HepG2 (cell line): ENCODE measurements at regions not wholly inside any gene's neighbourhood (a gene's known extent, or its start where the extent isn't known, plus 50 kb on each side); places are given as distances from the start of the nearest gene placed in this dataset.

Experiments
- ATAC-seq: fragments of 200-7000 bp; cut with Tn5 transposase; 3 replicates; pipeline ENCODE4 v1.9.1; 2020; ENCODE audit warnings: mild to moderate bottlenecking, moderate library complexity
- BruUV-seq: library from RNA; stranded (reverse); fragments of 400-500 nt; replicated peaks from 2 replicates; lab custom pipeline; 2021; lab: Mats Ljungman, UMichigan
- CTCF ChIA-PET: fragments of 300-600 bp; formaldehyde crosslinking; extraction: SDS; loops from one replicate; lab custom pipeline; 2021; ENCODE audit warnings: low total read pairs, inconsistent platforms, low intra/inter-chr PET ratio; lab: Yijun Ruan, JAX
- POLR2A ChIA-PET: fragments of 350-600 bp; sonication (Branson Sonifier 250); formaldehyde crosslinking; loops from one replicate; lab custom pipeline; 2020; ENCODE audit warnings: antibody characterized with exemption, inconsistent platforms; lab: Yijun Ruan, JAX
- DNase-seq: peaks from one replicate; pipeline ENCODE4 v3.0.0-alpha.2; 2015; ENCODE audit warnings: low spot score
- FAIRE-seq: peaks from 3 replicates; lab custom pipeline; 2011; peaks lifted over from hg19 to GRCh38; lab: Jason Lieb, UNC
- H2AFZ ChIP-seq: one replicate; pipeline ENCODE4 v1.6.1; 2011; ENCODE audit warnings: low read length, inconsistent platforms
- H3K27ac ChIP-seq: fragments of 300-600 bp; 3 replicates; pipeline ENCODE4 v1.8.0; 2011; ENCODE audit warnings: mixed run types, mild to moderate bottlenecking, mixed read lengths, low read length, inconsistent platforms; ENCODE audit not compliant: insufficient read depth; ENCODE audit errors: extremely low read length
- H3K27me3 ChIP-seq, 2 experiments: fragments of 200-600 bp in 1 of 2; 2 replicates in 1 of 2; 3 replicates in 1 of 2; pipeline versions ENCODE4 v1.6.0 to v1.8.0; 2011; ENCODE audit warnings: low read length in 2 of 2, mild to moderate bottlenecking in 2 of 2, moderate library complexity in 2 of 2, inconsistent platforms in 1 of 2; ENCODE audit not compliant: insufficient read depth in 2 of 2, control insufficient read depth in 1 of 2
- H3K36me3 ChIP-seq, 2 experiments: fragments of 200-600 bp in 1 of 2; replicated peaks in 1 of 2; 2 replicates in 1 of 2; 3 replicates in 1 of 2; pipeline versions ENCODE4 v1.5.1 to v1.8.0; 2011; ENCODE audit warnings: low read length in 2 of 2, inconsistent platforms in 1 of 2; ENCODE audit not compliant: insufficient read depth in 2 of 2, control insufficient read depth in 1 of 2
- H3K4me1 ChIP-seq: 2 replicates; pipeline ENCODE4 v1.5.1; 2012; ENCODE audit warnings: low read length, inconsistent platforms; ENCODE audit not compliant: insufficient read depth
- H3K4me2 ChIP-seq: 2 replicates; pipeline ENCODE4 v1.6.0; 2011; ENCODE audit warnings: low read depth, low read length, inconsistent platforms
- H3K4me3 ChIP-seq, 3 experiments: fragments of 200-600 bp in 1 of 3; sonication (generic), shearing (Covaris generic) in 1 of 3; replicated peaks in 1 of 3; 2 replicates each; pipeline ENCODE4 v1.5.1; 2011 to 2016; ENCODE audit warnings: low read length in 3 of 3, inconsistent platforms in 2 of 3, low read depth in 2 of 3, mild to moderate bottlenecking in 2 of 3, control low read depth in 1 of 3, mixed read lengths in 1 of 3; ENCODE audit not compliant: insufficient read depth in 1 of 3
- H3K79me2 ChIP-seq: one replicate; pipeline ENCODE4 v1.6.1; 2011; ENCODE audit warnings: low read length, inconsistent platforms; ENCODE audit not compliant: insufficient read depth
- H3K9ac ChIP-seq: 2 replicates; pipeline ENCODE4 v1.6.0; 2011; ENCODE audit warnings: mild to moderate bottlenecking, low read depth, low read length, inconsistent platforms; ENCODE audit not compliant: insufficient read depth
- H3K9me3 ChIP-seq: 2 replicates; pipeline ENCODE4 v1.5.1; 2012; ENCODE audit warnings: mild to moderate bottlenecking, low read length
- H4K20me1 ChIP-seq: 2 replicates; pipeline ENCODE4 v1.6.0; 2011; ENCODE audit warnings: inconsistent platforms, mild to moderate bottlenecking, low read length, moderate library complexity; ENCODE audit not compliant: insufficient read depth
- ELF3 ChIP-seq: IDR thresholded peaks from 2 replicates; pipeline ENCODE4 v1.6.1; 2016; ENCODE audit warnings: missing genetic modification reagents, missing compliant biosample characterization
- FOXP1 ChIP-seq, 2 experiments: fragments of 450-650 bp in 1 of 2; IDR thresholded peaks; 2 replicates each; pipeline ENCODE4 v1.6.1; 2017 to 2018; ENCODE audit warnings: antibody characterized with exemption in 1 of 2
- HNRNPLL ChIP-seq: fragments of 200-400 bp; formaldehyde crosslinking; IDR thresholded peaks from 2 replicates; pipeline ENCODE4 v1.6.1; 2017; ENCODE audit warnings: mild to moderate bottlenecking, low read depth, low read length; ENCODE audit not compliant: poor library complexity, severe bottlenecking
- NFKB2 ChIP-seq: sonication (generic); formaldehyde crosslinking; IDR thresholded peaks from 2 replicates; pipeline ENCODE4 v1.4.0; 2020; ENCODE audit warnings: missing genetic modification reagents, borderline replicate concordance
- SMYD3 ChIP-seq: sonication (generic); formaldehyde crosslinking; IDR thresholded peaks from 2 replicates; pipeline ENCODE4 v1.8.1; 2023; ENCODE audit warnings: mild to moderate bottlenecking, missing genetic modification reagents
- TBX2 ChIP-seq: sonication (generic); formaldehyde crosslinking; IDR thresholded peaks from 2 replicates; pipeline ENCODE4 v1.5.0; 2020; ENCODE audit warnings: missing genetic modification reagents, mild to moderate bottlenecking, borderline replicate concordance
- XRCC5 ChIP-seq: fragments of 200-400 bp; formaldehyde crosslinking; optimal IDR thresholded peaks from 2 replicates; pipeline ENCODE3; 2017; ENCODE audit warnings: mild to moderate bottlenecking, low read length
- ZNF160 ChIP-seq: sonication (generic); formaldehyde crosslinking; IDR thresholded peaks from 2 replicates; pipeline ENCODE4 v1.8.0; 2022; ENCODE audit warnings: mild to moderate bottlenecking, inconsistent platforms, missing genetic modification reagents
- ZNF282 ChIP-seq: fragments of 450-650 bp; IDR thresholded peaks from 2 replicates; pipeline ENCODE4 v1.6.1; 2018; ENCODE audit not compliant: partially characterized antibody
- ZNF331 ChIP-seq: sonication (generic); formaldehyde crosslinking; IDR thresholded peaks from 2 replicates; pipeline ENCODE4 v1.4.0; 2020; ENCODE audit warnings: missing genetic modification reagents
- ZNF44 ChIP-seq: sonication (generic); formaldehyde crosslinking; IDR thresholded peaks from 2 replicates; pipeline ENCODE4 v1.5.1; 2020; ENCODE audit warnings: mild to moderate bottlenecking, missing genetic modification reagents
- ZNF468 ChIP-seq: sonication (generic); formaldehyde crosslinking; IDR thresholded peaks from 2 replicates; pipeline ENCODE4 v1.8.0; 2022; ENCODE audit warnings: mild to moderate bottlenecking, moderate library complexity, missing genetic modification reagents
- ZNF572 ChIP-seq: sonication (generic); formaldehyde crosslinking; IDR thresholded peaks from 2 replicates; pipeline ENCODE4 v1.5.1; 2020; ENCODE audit warnings: mild to moderate bottlenecking, missing genetic modification reagents
- ZNF605 ChIP-seq: sonication (generic); formaldehyde crosslinking; IDR thresholded peaks from 2 replicates; pipeline ENCODE4 v1.8.0; 2022; ENCODE audit warnings: mild to moderate bottlenecking, missing genetic modification reagents
- WGBS: methylation state at CpG from one replicate; pipeline ENCODE4 v1.1.6; 2017; ENCODE audit warnings: low lambda C conversion rate; 5-methylcytosine and 5-hydroxymethylcytosine counted together
- in situ Hi-C: cut with HindIII; loops from 2 replicates; pipeline ENCODE4 v1.10.0; 2017; ENCODE audit warnings: low pct_unique_long_range_greater_than_20kb; ENCODE audit not compliant: extremely low pct_ligation_motif_present
- intact Hi-C: fragments of 100-400 bp; cut with micrococcal nuclease; formaldehyde crosslinking; loops from one replicate; pipeline ENCODE4 v1.10.0; 2022; ENCODE audit not compliant: unreplicated experiment
- TF ChIP-seq, protein P1 (sequence below): sonication (generic); formaldehyde crosslinking; IDR thresholded peaks from 2 replicates; pipeline ENCODE4 v1.4.0; 2020; ENCODE audit warnings: low read depth, missing genetic modification reagents

GRCh38 chr14:85093631-85094330, 436.2 kb upstream of the FLRT2 start:
- Histone ChIP-seq H3K4me3 (no peak overlapping the region), H4K20me1 (no peaks in the 10 kb centered on the region), H3K36me3 (no peaks in the 10 kb centered on the region), H3K9ac (no peak overlapping the region), H3K4me1 (no peaks in the 10 kb centered on the region), H3K4me2 (no peak overlapping the region), H3K27me3 (no peaks in the 10 kb centered on the region), H2AFZ (no peak overlapping the region), H3K27ac (no peak overlapping the region), H3K79me2 (no peaks in the 10 kb centered on the region), H3K9me3 (peaks cover 67% of the 10 kb centered on the region)
- BruUV-seq, result no TSS peak
- 4% methylated on average over 5 of the region's 5 CpGs for WGBS
- intact Hi-C loops, result no loop called here
- TF ChIP-seq ZNF572 (no peak), TBX2 (CRISPR knock-in tag) (no peak), ELF3 (CRISPR knock-in tag) (no peak), XRCC5 (no peak), HNRNPLL (no peak), NFKB2 (CRISPR knock-in tag) (no peak), ZNF160 (CRISPR knock-in tag) (no peak), SMYD3 (CRISPR knock-in tag) (no peak), ZNF605 (no peak), ZNF331 (CRISPR knock-in tag) (no peak), FOXP1 (IDR thresholded peaks at IDR 0.05) (no peak), FOXP1 (CRISPR knock-in tag; IDR thresholded peaks at IDR 0.05) (no peak), ZNF282 (no peak), ZNF44 (CRISPR knock-in tag) (no peak), ZNF468 (CRISPR knock-in tag) (no peak)
- TF ChIP-seq, protein P1, sequence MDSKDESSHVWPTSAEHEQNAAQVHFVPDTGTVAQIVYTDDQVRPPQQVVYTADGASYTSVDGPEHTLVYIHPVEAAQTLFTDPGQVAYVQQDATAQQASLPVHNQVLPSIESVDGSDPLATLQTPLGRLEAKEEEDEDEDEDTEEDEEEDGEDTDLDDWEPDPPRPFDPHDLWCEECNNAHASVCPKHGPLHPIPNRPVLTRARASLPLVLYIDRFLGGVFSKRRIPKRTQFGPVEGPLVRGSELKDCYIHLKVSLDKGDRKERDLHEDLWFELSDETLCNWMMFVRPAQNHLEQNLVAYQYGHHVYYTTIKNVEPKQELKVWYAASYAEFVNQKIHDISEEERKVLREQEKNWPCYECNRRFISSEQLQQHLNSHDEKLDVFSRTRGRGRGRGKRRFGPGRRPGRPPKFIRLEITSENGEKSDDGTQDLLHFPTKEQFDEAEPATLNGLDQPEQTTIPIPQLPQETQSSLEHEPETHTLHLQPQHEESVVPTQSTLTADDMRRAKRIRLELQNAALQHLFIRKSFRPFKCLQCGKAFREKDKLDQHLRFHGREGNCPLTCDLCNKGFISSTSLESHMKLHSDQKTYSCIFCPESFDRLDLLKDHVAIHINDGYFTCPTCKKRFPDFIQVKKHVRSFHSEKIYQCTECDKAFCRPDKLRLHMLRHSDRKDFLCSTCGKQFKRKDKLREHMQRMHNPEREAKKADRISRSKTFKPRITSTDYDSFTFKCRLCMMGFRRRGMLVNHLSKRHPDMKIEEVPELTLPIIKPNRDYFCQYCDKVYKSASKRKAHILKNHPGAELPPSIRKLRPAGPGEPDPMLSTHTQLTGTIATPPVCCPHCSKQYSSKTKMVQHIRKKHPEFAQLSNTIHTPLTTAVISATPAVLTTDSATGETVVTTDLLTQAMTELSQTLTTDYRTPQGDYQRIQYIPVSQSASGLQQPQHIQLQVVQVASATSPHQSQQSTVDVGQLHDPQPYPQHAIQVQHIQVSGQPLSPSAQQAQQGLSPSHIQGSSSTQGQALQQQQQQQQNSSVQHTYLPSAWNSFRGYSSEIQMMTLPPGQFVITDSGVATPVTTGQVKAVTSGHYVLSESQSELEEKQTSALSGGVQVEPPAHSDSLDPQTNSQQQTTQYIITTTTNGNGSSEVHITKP (CRISPR knock-in tag), result no peak
- ATAC-seq (no peak), DNase-seq (no peak), FAIRE-seq (no peak)
- in situ Hi-C loops, result no loop called here
- ChIA-PET CTCF (no interaction called here), POLR2A (no interaction called here)
